Skeletal muscle tissue (tissue), 3 donors: ENCODE measurements at regions not wholly inside any gene's neighbourhood (a gene's known extent, or its start where the extent isn't known, plus 50 kb on each side); places are given as distances from the start of the nearest gene placed in this dataset.
A peak's percentile ranks its signal among the peaks of the same experiment; 100 is the strongest.

Experiments
- H3K27ac ChIP-seq: one replicate; pipeline ENCODE4 v1.7.0; 2013; ENCODE audit warnings: mild to moderate bottlenecking, low read depth, low read length, inconsistent platforms
- H3K27me3 ChIP-seq, 3 donors: one replicate each; pipeline ENCODE4 v1.7.0; 2013; ENCODE audit warnings: low read length in 3 of 3; ENCODE audit not compliant: control insufficient read depth in 3 of 3, insufficient read depth in 3 of 3
- H3K36me3 ChIP-seq, 3 donors: one replicate each; pipeline ENCODE4 v1.7.0; 2013; ENCODE audit warnings: low read length in 3 of 3; ENCODE audit not compliant: control insufficient read depth in 3 of 3, insufficient read depth in 3 of 3
- H3K4me1 ChIP-seq, 3 donors: one replicate each; pipeline ENCODE4 v1.7.0; 2013; ENCODE audit warnings: low read length in 3 of 3, mild to moderate bottlenecking in 3 of 3; ENCODE audit not compliant: control insufficient read depth in 3 of 3, insufficient read depth in 3 of 3
- H3K4me3 ChIP-seq, 3 donors: one replicate each; pipeline ENCODE4 v1.7.0; 2013; ENCODE audit warnings: low read length in 3 of 3
- H3K9ac ChIP-seq, 3 donors: one replicate each; pipeline ENCODE4 v1.7.0; 2013; ENCODE audit warnings: low read length in 3 of 3, mild to moderate bottlenecking in 3 of 3, moderate library complexity in 2 of 3, low read depth in 1 of 3
- H3K9me3 ChIP-seq, 3 donors: one replicate each; pipeline ENCODE4 v1.7.0; 2013; ENCODE audit warnings: low read length in 3 of 3; ENCODE audit not compliant: control insufficient read depth in 3 of 3
- donor health status: Osteomylitis.

- H3K36me3 ChIP-seq = no peaks in the 10 kb centered on the region
- H3K9me3 ChIP-seq = no peaks in the 10 kb centered on the region
- H3K27ac ChIP-seq = peak overlapping the region; percentile 40
- no peak overlapping the region for H3K4me3 ChIP-seq
- H3K4me1 ChIP-seq = peaks cover 18 to 31% (median 26%) of the 10 kb centered on the region in 3 donors
- peak overlapping the region in 1 of 3 donors; percentile 51 for H3K9ac ChIP-seq
- no peaks in the 10 kb centered on the region for H3K27me3 ChIP-seq
These were observed 178.8 kb downstream of the ACKR3 start for GRCh38 chr2:236748385-236748784.

GRCh38 chr2:236748801-236749200 lies 179.2 kb downstream of the ACKR3 start:
- Histone ChIP-seq H3K27ac (peak overlapping the region; percentile 40), H3K36me3 (no peaks in the 10 kb centered on the region), H3K9me3 (no peaks in the 10 kb centered on the region), H3K4me3 (peak overlapping the region in 1 of 3 donors; percentile 1), H3K27me3 (no peaks in the 10 kb centered on the region), H3K4me1 (peaks cover 18 to 32% (median 30%) of the 10 kb centered on the region in 3 donors), H3K9ac (peak overlapping the region in 1 of 3 donors; percentile 51)

- H3K9me3 ChIP-seq = no peaks in the 10 kb centered on the region
- no peaks in the 10 kb centered on the region for H3K36me3 ChIP-seq
- H3K27ac ChIP-seq = no peak overlapping the region
- no peaks in the 10 kb centered on the region for H3K27me3 ChIP-seq
- no peak overlapping the region for H3K4me3 ChIP-seq
- peaks cover 24 to 38% (median 35%) of the 10 kb centered on the region in 3 donors for H3K4me1 ChIP-seq
- no peak overlapping the region for H3K9ac ChIP-seq
These were observed 179.7 kb downstream of the ACKR3 start for GRCh38 chr2:236749346-236749745.

- Histone ChIP-seq H3K27me3 (no peaks in the 10 kb centered on the region), H3K9me3 (no peaks in the 10 kb centered on the region), H3K9ac (no peak overlapping the region), H3K36me3 (no peaks in the 10 kb centered on the region), H3K4me1 (peaks cover 22 to 39% (median 36%) of the 10 kb centered on the region in 3 donors), H3K4me3 (no peak overlapping the region), H3K27ac (no peak overlapping the region)
These were observed 182.5 kb downstream of the ACKR3 start for GRCh38 chr2:236752096-236752495.

GRCh38 chr2:236753606-236754270 lies 184.1 kb downstream of the ACKR3 start:
- H3K27me3 ChIP-seq = no peaks in the 10 kb centered on the region
- H3K27ac ChIP-seq = peak overlapping the region; percentile 52
- no peak overlapping the region for H3K4me3 ChIP-seq
- H3K9me3 ChIP-seq = no peaks in the 10 kb centered on the region
- peaks cover 17 to 29% (median 27%) of the 10 kb centered on the region in 3 donors for H3K4me1 ChIP-seq
- no peaks in the 10 kb centered on the region for H3K36me3 ChIP-seq
- H3K9ac ChIP-seq = peak overlapping the region in 1 of 3 donors; percentile 55

GRCh38 chr2:236754271-236754944 lies 184.8 kb downstream of the ACKR3 start:
- Histone ChIP-seq H3K36me3 (no peaks in the 10 kb centered on the region), H3K27ac (no peak overlapping the region), H3K4me1 (peaks cover 10 to 22% (median 21%) of the 10 kb centered on the region in 3 donors), H3K4me3 (no peak overlapping the region), H3K27me3 (no peaks in the 10 kb centered on the region), H3K9me3 (no peaks in the 10 kb centered on the region), H3K9ac (no peak overlapping the region)

- no peak overlapping the region for H3K9ac ChIP-seq
- H3K36me3 ChIP-seq = no peaks in the 10 kb centered on the region
- no peaks in the 10 kb centered on the region for H3K9me3 ChIP-seq
- no peak overlapping the region for H3K4me3 ChIP-seq
- no peak overlapping the region for H3K27ac ChIP-seq
- H3K27me3 ChIP-seq = no peaks in the 10 kb centered on the region
- peaks cover 8 to 19% (median 18%) of the 10 kb centered on the region in 3 donors for H3K4me1 ChIP-seq
These were observed 185.7 kb downstream of the ACKR3 start for GRCh38 chr2:236755278-236755840.

- Histone ChIP-seq H3K27ac (no peak overlapping the region), H3K9ac (no peak overlapping the region), H3K4me3 (no peak overlapping the region), H3K27me3 (no peaks in the 10 kb centered on the region), H3K9me3 (no peaks in the 10 kb centered on the region), H3K36me3 (no peaks in the 10 kb centered on the region), H3K4me1 (peaks cover 8 to 13% (median 13%) of the 10 kb centered on the region in 3 donors)
These were observed 188.8 kb downstream of the ACKR3 start for GRCh38 chr2:236758406-236758805.

- Histone ChIP-seq H3K4me1 (no peaks in the 10 kb centered on the region), H3K27me3 (no peaks in the 10 kb centered on the region), H3K9me3 (no peaks in the 10 kb centered on the region), H3K9ac (no peak overlapping the region), H3K27ac (no peak overlapping the region), H3K4me3 (no peak overlapping the region), H3K36me3 (no peaks in the 10 kb centered on the region)
These were observed 190.6 kb downstream of the ACKR3 start for GRCh38 chr2:236760246-236760645.

- Histone ChIP-seq H3K9ac (no peak overlapping the region), H3K4me3 (no peak overlapping the region), H3K4me1 (no peaks in the 10 kb centered on the region), H3K27me3 (no peaks in the 10 kb centered on the region), H3K9me3 (no peaks in the 10 kb centered on the region), H3K27ac (no peak overlapping the region), H3K36me3 (no peaks in the 10 kb centered on the region)
These were observed 191.7 kb downstream of the ACKR3 start for GRCh38 chr2:236761358-236761757.
